Panc1 (cell line): ENCODE measurements at regions not wholly inside any gene's neighbourhood (a gene's known extent, or its start where the extent isn't known, plus 50 kb on each side); places are given as distances from the start of the nearest gene placed in this dataset.

Experiments
- TCF7L2 ChIP-seq: IDR thresholded peaks from 2 replicates; pipeline ENCODE4 v1.6.1; 2011; ENCODE audit warnings: mild to moderate bottlenecking, low read depth, low read length, inconsistent platforms
- TF ChIP-seq, protein P1 (sequence below), 2 experiments: IDR thresholded peaks; 2 replicates each; pipeline ENCODE4 v1.6.1; 2011 to 2012; ENCODE audit warnings: low read depth in 2 of 2, control low read depth in 1 of 2, low read length in 1 of 2, mild to moderate bottlenecking in 1 of 2, moderate library complexity in 1 of 2; ENCODE audit not compliant: insufficient read depth in 1 of 2
- TF ChIP-seq, protein P2 (sequence below): fragments of 450-650 bp; IDR thresholded peaks from 2 replicates; pipeline ENCODE4 v1.5.1; 2017; ENCODE audit warnings: mild to moderate bottlenecking

DNA sequence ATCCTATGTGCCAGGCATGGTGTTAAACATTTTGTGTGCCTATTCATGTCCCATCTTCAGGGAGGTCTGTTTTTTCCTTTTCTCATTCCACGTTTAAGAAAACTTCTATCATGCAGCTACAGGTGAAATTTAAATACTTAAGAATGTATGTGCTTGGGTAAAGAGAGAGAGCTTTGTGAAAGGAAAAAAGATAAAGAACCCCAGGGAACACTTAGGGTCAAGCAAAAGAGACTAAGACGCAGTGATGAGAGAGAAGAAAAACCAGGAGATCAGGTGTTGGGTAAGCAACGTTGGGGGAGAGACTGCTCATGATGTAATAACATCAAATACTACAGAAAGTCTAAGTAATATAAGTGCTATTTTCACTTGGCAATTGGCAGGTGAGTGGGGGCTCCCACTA lies 253.7 kb downstream of the GRXCR1 start:
- TF ChIP-seq, protein P1, sequence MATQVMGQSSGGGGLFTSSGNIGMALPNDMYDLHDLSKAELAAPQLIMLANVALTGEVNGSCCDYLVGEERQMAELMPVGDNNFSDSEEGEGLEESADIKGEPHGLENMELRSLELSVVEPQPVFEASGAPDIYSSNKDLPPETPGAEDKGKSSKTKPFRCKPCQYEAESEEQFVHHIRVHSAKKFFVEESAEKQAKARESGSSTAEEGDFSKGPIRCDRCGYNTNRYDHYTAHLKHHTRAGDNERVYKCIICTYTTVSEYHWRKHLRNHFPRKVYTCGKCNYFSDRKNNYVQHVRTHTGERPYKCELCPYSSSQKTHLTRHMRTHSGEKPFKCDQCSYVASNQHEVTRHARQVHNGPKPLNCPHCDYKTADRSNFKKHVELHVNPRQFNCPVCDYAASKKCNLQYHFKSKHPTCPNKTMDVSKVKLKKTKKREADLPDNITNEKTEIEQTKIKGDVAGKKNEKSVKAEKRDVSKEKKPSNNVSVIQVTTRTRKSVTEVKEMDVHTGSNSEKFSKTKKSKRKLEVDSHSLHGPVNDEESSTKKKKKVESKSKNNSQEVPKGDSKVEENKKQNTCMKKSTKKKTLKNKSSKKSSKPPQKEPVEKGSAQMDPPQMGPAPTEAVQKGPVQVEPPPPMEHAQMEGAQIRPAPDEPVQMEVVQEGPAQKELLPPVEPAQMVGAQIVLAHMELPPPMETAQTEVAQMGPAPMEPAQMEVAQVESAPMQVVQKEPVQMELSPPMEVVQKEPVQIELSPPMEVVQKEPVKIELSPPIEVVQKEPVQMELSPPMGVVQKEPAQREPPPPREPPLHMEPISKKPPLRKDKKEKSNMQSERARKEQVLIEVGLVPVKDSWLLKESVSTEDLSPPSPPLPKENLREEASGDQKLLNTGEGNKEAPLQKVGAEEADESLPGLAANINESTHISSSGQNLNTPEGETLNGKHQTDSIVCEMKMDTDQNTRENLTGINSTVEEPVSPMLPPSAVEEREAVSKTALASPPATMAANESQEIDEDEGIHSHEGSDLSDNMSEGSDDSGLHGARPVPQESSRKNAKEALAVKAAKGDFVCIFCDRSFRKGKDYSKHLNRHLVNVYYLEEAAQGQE (IDR thresholded peaks at IDR 0.05; ENCODE audit: insufficient read depth in 1 of 2, low read depth in 2 of 2, low read length in 1 of 2) = no peak
- TF ChIP-seq, protein P2, sequence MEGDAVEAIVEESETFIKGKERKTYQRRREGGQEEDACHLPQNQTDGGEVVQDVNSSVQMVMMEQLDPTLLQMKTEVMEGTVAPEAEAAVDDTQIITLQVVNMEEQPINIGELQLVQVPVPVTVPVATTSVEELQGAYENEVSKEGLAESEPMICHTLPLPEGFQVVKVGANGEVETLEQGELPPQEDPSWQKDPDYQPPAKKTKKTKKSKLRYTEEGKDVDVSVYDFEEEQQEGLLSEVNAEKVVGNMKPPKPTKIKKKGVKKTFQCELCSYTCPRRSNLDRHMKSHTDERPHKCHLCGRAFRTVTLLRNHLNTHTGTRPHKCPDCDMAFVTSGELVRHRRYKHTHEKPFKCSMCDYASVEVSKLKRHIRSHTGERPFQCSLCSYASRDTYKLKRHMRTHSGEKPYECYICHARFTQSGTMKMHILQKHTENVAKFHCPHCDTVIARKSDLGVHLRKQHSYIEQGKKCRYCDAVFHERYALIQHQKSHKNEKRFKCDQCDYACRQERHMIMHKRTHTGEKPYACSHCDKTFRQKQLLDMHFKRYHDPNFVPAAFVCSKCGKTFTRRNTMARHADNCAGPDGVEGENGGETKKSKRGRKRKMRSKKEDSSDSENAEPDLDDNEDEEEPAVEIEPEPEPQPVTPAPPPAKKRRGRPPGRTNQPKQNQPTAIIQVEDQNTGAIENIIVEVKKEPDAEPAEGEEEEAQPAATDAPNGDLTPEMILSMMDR = no peak
- no peak for TF ChIP-seq TCF7L2
